Kidney tubule cell (primary cell): ENCODE measurements at regions not wholly inside any gene's neighbourhood (a gene's known extent, or its start where the extent isn't known, plus 50 kb on each side); places are given as distances from the start of the nearest gene placed in this dataset.
A peak's percentile ranks its signal among the peaks of the same experiment; 100 is the strongest.
"Not testable (repeated sequence)": the region's sequence is repeated elsewhere in the genome, so short reads cannot be mapped to it uniquely, and the experiment has no call there.

Source experiments
- DNase-seq: peaks from one replicate; pipeline ENCODE4 v3.0.0-alpha.2; 2018; ENCODE audit warnings: low spot score

DNA sequence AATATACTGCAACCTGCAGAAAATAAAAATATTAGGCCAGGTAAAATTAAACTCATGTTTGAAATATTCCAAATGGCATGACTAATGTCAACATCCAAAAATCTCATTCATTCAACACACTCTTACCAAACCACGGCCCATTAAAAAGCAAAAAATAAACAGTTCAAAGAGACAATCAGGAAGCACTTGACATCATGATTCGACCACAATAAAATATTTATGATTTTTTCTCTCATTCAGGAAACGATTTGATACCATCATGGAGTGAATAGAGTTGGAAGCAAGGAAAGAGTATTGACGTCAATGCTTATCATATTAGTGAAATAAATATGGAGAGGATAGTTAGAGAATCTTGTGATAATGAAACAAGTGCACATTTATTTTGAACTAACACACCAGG lies 354.1 kb downstream of the KCNJ2 start:
- DNase-seq = no peak

DNA sequence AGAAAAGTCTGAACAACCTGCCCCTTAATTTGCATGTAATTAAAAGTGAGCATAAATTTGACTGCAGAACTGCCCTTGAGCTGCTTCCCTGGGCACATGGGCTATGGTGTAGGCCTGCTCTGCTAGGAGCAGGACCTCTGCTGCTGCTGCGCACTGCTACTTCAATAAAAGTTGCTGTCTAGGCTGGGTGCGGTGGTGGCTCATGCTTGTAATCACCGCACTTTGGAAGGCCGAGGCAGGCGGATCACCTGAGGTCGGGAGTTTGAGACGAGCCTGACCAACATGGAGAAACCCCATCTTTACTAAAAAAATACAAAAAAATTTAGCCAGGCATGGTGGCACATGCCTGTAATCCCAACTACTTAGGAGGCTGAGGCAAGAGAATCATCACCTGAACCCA lies 355.7 kb downstream of the KCNJ2 start:
- DNase-seq = not testable (repeated sequence)

DNA sequence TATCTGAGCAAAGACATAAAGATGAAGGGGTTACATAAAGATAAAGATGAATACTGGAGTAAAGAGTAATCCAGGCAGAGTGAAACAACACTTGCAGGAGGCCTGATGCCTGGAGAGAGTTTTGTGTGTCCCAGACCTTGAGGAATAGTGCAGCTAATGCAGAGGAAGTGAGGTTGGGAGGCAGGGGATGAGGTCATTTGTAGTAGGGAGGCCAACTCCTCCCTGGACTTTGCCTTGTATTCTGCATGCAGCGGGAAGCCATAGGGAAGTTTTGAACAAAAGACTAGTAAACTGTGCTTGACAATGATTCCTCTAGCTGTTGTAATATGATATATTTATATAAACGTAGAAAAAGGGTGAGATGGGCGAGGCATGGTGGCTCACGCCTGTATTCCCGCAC lies 356.6 kb downstream of the KCNJ2 start:
- no peak for DNase-seq

DNA sequence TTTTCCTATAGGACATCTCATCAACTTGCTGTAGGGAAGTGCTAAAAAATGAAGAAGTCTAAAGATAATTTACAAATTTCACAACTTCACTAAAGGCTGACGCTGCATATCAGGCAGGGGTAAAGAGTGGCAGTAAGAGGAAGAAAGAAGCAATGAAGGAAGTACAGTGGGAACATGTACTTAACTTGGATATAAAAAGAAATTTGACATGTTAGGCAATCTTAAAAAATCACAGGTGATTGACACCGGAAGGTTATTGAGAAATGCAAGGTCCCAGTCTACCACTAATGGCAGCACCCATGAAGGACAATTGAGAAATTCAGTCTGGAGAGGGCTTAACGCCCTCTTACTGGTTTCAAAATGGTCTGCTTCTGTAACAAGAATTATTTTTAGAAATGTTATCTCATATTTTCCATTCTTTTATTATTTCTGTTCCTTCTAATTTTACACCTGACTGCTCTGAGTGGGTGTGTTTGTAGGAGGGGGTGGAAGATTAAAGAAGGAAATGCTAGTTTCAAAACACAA lies 358.1 kb downstream of the KCNJ2 start:
- no peak for DNase-seq

DNA sequence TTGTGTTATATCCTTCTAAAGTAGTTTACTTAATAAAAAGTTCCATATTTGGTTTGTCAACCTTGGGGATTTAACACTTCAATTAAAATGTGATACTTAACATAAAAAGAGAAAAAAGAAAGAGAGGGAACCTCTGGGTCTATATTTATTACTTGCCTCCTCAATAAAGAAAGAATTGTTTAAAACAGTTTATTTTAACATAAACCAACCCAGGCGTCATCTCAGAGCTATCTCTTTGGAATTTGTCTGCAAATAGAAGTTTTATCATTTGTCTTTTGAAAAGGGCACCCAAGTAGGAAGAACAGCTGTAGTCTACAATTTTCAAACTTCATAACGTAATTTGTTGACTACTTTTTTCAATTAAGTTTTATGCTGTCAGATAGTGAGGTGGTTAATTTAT lies 364.1 kb downstream of the KCNJ2 start:
- no peak for DNase-seq

DNA sequence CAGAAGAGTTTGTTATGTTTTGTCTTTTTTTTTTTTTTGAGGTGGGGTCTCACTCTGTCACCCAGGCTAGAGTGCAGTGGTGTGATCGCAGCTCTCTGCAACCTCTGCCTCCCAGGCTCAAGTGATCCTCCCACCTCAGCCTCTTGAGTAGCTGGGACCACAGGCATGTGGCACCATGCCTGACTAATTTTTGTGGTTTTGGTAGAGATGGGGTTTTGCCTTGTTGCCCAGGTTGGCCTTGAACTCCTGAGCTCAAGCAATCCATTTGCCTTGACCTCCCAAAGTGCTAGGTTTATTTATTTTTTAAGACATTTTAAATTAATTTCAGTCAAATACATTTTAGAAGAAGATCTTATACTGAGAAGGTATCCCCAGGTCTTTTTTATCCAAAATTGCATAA lies 366.7 kb downstream of the KCNJ2 start:
- peak; percentile 49 for DNase-seq

DNA sequence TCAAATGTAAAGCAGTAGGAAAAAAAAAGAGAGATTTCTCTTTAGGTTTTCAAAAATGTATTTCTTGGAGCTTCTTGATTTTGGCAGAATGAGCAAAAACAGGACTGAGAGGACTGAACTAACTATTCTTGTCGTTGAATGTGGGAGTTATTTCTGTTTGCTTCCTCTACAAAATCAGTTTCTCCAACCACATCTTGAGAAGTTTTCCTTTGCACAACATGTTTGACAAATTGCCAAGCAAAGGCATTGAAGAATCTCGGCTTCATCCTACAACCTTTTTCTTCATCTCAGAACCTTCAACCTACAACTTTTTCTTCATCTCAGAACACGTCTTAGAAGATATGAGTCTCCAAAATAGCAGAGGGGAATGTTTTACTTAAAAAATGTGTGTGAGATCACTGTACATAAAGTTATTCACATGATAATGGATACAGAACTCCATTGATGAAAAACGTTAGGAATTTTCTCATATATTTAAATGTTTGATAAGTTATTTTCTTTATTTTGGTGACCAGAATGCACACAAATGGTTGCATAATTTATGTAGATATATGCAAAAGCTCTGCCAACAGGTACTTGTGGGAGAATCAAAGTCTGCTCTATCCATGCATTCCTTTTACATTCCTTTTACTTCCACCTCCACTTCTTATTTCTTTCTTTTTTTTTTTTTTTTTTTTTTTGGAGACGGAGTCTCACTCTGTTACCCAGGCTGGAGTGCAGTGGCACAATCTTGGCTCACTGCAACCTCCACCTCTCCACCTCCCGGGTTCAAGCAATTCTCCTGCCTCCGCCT lies 370.0 kb downstream of the KCNJ2 start:
- DNase-seq = no peak

DNA sequence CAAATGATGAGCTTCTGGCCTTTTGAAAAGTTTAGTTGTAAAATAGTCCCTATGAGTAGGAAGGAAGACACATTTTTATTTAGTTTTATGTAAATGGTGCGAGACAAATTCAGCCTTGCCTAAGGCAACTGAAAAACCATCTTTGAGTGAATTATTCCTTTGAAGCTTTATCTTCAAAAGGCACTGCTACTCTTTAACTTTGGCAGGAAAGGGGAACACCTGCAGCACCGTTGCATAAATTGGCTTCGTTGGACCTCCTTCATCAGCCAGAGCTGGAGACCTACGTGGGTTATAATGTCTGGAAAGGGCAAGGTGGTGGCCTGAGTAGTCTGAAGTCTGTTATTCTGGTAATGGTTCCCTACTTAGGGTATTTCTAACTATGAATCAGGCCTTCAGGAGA lies 373.5 kb downstream of the KCNJ2 start:
- DNase-seq = no peak

DNA sequence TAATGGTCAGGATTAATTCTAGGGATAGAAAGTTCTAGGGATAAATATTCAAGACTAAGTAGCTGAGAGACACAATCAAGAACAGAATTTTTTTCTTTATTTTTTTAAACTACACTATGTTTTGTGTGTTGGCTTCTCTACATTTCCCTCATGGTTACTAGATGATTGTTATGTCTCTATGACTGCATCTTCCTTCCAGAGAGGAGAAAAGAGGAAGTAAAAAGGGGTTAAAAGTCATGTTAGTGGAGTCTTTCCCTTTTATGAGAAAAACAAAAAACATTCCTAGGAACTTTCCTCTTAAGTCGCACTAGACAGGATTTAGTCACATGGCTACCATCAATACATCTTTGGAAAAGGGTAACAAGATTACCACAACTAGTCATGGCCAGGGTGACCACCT lies 375.0 kb downstream of the KCNJ2 start:
- DNase-seq = no peak

DNA sequence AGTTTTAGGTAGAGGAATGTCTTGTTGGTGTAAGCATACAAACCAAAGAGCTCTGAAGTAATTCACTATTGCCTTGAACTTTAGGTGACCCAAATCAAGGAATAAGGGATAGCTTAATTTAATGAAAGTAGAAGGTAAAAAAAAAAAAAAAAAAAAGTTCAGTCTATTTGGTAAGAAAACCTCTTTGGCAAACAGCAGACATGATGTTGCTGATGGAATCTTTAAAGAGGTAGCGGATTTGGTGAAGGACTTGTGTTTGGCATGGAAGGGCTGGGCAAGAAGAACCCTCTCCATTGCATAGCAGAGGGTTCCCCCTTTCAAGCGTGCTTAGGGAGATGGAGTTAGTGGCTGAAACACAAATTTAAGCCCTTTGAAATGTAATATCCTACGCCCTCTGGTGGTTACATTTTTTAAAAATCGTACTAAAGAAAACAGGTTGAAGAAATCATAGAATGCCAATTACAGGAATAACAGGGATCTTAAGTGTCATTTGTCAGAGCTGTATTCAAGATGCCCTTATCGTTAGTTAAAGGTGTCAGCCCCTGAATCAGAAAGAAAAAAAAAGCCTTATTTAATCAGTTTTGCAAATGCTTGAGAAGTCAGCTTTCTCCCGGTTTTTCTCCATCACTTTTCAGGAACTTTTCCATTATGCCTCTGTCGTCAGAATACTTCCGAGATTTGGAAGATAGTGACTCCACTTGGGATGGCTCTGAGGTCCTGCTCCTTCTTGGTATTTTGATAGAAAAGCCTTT lies 383.1 kb downstream of the KCNJ2 start:
- DNase-seq = peak; percentile 53

DNA sequence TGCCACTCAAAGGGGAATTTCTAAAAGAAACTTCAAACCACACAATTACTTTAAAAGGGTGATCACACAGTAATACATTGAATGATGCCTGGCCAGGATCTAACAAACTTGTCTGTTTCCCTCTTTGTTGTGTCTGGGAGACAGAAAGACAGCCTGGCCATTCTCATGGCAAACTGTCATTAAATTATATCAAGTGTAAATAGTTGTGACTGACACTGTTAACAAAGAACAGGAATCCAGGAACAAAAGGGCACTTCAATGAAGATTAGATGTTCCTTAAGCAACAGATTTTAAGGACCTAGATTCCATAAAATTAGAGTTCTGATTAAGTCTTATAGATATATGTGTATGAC lies 383.6 kb downstream of the KCNJ2 start:
- no peak for DNase-seq

DNA sequence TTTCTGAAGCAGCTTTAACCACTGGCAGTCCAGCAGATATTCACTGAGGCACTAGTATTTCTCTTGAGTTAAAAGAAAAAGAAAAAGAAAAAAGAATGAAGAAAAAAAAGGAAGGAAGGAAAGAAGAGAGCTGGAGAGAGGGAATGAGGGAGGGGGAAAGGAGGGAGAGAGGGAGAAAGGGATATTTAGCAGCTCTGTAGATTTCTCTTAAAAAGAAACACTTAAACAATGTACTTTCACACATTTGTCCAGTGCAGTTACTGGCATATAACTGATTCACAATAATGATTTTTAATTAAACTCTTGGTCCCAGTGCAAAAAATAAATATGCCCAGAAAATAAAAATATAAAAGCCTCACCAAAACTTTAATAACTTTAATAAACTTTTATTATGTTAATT lies 386.4 kb downstream of the KCNJ2 start:
- DNase-seq = no peak

DNA sequence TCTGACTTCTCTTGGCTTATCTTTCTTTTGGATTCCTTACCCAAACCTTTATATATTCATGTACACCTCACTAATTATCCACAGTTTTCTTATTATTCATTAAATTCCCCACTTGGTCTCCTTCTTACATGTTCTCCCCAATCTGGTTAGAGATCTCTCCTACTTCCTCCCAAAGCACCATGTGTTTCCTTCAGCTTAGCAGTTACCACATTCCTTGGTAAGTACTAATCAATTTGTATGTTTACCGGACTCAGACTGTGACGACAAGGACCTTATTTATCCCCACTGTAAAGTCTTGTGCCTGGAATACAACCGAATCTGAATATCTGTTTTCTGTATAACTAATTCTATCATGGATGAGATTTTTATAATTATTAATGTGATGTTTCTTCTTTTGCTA lies 389.5 kb downstream of the KCNJ2 start:
- DNase-seq = peak; percentile 26

DNA sequence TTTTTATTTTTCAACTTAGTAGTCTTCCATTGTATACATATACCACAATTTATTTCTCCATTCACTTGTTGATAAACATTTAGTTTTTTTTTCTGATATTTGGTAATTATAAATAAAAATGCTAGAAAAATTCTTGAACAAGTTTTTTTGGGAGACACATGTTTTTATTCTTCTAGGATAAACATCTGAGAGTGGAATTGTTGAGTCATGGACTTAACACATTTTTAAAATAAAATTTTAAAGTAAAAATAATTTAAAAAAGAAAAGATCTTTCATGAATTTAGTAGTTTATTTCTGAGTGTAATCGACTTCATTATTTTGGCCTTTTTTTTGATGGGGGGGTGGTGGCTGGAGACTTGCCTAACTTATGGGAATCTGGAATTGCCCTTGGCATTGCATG lies 391.1 kb downstream of the KCNJ2 start:
- DNase-seq = no peak

DNA sequence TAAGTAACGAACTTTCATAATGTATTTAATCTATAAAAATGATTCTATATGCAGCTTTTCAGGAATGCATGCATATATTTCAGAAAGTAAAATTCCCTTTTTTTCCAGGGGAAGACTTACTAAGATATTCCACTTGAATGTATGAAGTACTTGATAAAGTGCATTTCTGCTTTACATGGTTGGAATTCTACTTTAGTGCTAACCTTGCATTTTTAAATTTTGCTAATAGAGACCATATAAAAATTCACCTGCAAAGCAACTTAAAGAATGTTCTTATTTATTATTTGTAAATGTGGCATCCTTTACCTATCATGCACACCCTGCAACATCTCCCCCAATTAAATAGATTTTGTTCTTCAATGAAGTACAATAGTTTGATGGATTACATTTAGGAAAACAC lies 392.8 kb downstream of the KCNJ2 start:
- DNase-seq = no peak

DNA sequence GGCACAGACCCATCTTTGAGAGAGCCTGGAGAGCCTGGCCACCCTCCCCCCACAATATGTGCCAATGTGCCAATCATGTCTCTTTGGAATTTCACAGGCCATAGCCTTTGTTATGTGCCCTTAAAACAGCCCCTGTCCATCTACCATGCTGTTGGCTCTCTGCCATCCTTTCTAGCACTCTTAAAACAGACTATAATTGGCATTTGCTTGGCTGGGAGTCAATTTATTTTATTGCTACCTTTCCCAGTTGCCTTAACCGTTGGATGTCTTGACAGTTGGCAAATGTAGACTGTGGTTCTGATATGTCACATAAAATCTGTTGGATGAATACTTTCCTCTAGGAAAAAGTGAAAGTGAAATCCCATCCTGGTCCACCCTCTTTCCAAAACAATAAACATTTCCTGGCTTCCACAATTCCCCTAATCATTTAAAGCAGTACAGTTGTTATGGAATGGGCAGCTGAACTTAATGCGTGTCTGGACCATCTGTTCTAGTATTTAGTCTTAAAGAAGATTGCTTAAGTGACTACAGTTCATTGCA lies 394.0 kb downstream of the KCNJ2 start:
- peak; percentile 23 for DNase-seq

DNA sequence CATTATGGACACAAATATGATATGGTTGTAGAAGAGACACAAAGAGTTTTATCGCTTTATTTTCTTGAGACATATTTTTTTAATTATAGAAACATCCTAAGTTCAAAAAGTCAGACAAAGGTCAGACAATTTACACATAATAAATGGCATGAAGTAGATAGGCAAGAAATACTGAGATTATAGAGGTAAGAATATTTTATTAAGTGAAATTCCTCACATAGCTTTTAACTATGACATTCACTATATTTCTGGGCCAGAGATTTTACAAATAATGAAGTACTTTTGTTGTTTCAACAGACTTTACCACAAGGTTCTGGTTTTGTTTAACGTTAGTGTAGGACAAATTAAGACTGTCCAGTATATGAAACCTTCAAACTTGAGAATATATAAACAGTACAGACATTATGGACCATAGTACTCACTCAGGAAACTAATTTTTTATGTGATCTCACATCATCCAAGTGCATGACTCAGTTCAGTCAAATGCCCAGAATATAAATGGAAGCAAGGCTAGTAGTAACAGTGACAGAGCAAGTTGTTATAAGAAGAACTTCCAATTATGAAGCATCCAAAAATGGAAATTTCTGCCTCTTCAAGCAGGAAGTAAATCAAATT lies 394.8 kb downstream of the KCNJ2 start:
- no peak for DNase-seq

DNA sequence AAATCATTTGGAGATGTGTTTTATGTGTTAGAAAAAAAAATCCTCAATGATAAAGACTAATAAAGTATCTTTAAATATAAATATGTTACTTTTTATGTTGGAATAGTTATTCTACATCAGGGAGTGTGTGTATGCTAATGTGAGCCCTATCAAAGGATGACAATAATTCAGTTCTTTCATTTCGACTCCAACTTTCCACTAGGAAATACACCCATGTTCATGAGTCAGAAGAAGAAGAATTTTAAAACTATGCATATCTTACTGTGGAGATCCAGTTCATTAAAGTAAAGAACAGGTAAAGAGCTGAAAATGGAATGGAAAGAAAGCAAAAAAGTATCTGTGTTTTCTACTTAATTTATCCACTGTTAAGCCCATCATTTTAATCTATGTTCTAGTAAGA lies 399.8 kb downstream of the KCNJ2 start:
- peak; percentile 35 for DNase-seq

DNA sequence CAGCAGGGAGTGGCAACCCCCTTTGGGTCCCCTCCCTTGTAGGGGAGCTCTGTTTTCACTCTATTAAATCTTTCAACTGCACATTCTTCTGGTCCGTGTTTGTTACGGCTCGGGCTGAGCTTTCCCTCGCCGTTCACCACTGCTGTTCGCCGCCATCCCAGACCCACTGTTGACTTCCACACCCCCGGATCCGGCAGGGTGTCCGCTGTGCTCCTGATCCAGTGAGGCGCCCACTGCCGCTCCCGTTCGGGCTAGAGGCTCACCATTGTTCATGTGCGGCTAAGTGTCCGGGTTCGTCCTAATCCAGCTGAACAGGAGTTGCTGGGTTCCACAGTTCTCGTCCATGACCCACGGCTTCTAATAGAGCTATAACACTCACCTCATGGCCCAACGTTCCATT lies 408.1 kb downstream of the KCNJ2 start:
- DNase-seq = no peak

DNA sequence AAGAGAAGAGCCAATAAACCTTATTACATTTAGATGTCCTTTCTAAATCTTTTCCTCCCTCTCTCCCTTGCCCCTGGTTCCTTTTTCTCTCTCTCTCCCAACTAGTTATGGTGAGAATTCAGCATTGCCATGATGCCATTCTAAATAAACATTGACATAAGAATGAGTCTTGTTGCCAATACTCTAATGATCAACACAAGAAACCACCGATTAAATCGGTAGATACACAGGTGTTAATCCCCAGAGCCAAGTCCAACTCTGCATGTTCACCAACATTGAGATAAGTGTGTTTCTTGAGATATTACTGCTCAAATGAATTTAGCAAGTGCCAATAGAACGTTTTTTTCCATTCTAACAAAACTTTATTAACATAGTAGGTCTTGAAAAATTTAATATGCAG lies 412.1 kb downstream of the KCNJ2 start:
- DNase-seq = no peak

DNA sequence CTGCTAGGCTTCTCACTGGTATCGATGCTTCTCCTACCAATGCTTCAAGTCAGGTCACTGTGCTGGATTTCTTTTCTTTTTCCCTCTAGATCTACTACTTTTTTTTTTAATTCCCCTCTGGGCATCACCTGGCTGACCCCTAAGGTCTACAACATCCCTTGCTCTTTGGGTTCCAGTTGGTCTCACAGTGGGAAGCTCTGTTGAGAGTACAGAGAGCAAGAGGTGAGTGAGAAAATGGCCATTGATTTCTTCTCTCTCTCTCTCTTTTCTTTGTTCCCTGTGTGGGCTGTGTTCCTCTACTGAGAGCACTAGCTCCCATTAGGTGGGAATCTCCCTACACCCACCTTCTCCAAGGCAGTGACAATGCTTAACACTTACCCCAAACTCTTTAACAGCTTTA lies 413.4 kb downstream of the KCNJ2 start:
- DNase-seq = no peak

DNA sequence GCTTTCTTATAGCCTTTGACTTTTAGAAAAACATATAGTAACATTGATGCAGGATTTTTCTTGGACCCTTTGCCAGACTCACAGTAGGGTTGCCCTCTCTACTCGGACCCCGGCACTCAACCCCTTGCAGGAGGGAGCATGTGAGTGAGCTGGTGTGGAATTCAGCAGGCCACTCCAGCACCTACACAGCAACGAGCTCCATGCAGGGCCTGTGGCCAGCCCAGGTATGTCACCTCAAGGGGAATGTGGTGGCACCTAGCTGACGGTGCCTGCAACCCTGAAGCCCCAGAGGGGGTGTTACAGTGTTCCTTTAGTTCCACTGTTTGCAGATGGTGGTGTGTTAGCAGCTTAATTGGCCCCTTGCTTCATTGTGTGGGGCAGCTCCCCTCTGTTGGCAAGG lies 414.9 kb downstream of the KCNJ2 start:
- no peak for DNase-seq

DNA sequence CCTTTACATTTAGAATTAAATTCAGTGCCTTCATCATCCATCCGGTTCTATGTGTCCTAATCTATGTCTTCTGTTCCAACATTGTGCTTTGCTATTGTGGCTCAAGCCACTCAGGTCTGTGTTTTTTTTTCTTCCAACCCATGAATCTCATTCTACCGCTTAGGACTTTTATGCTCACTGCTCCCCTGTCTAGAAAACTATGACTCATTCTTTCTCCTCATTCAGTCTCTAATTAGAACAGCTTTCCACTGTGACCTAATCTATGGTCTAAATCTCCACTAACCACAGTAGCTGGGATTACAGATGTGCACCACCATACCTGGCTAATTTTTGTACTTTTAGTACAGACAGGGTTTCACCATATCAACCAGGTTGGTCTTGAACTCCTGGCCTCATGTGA lies 418.7 kb downstream of the KCNJ2 start:
- peak; percentile 16 for DNase-seq
